ENCODE measurements at regions not wholly inside any gene's neighbourhood (a gene's known extent, or its start where the extent isn't known, plus 50 kb on each side); places are given as distances from the start of the nearest gene placed in this dataset.

- DNase-seq = no peak
Measured at GRCh38 chr6:168737014-168737413, 296.0 kb downstream of the SMOC2 start.

- DNase-seq = no peak
Measured at GRCh38 chr6:168736039-168736438, 295.1 kb downstream of the SMOC2 start.

- DNase-seq = no peak
Measured at GRCh38 chr6:168735268-168735949, 294.4 kb downstream of the SMOC2 start.

GRCh38 chr6:168734523-168734922, 293.5 kb downstream of the SMOC2 start:
- no peak for DNase-seq

- DNase-seq = no peak
Measured at GRCh38 chr6:168732676-168733075, 291.7 kb downstream of the SMOC2 start.

- no peak for DNase-seq
Measured at GRCh38 chr6:168730931-168731716, 290.1 kb downstream of the SMOC2 start.

- no peak for DNase-seq
Measured at GRCh38 chr6:168728056-168728455, 287.1 kb downstream of the SMOC2 start.

GRCh38 chr6:168726312-168726856, 285.4 kb downstream of the SMOC2 start:
- no peak for DNase-seq

- no peak for DNase-seq
Measured at GRCh38 chr6:168725802-168726201, 284.8 kb downstream of the SMOC2 start.

GRCh38 chr6:168724669-168725570, 283.9 kb downstream of the SMOC2 start:
- no peak for DNase-seq

GRCh38 chr6:168724033-168724432, 283.0 kb downstream of the SMOC2 start:
- no peak for DNase-seq

- DNase-seq = no peak
Measured at GRCh38 chr6:168722397-168722796, 281.4 kb downstream of the SMOC2 start.

GRCh38 chr6:168721571-168721970, 280.6 kb downstream of the SMOC2 start:
- DNase-seq = no peak

- no peak for DNase-seq
Measured at GRCh38 chr6:168719901-168720300, 278.9 kb downstream of the SMOC2 start.

GRCh38 chr6:168718821-168719475, 278.0 kb downstream of the SMOC2 start:
- DNase-seq = no peak

All from CD4-positive, alpha-beta T cell treated with Interferon alpha-2 for 1 hour (primary cell).